Adrenal gland (tissue), 5 donors: ENCODE measurements at regions not wholly inside any gene's neighbourhood (a gene's known extent, or its start where the extent isn't known, plus 50 kb on each side); places are given as distances from the start of the nearest gene placed in this dataset.

ENCODE experiments used
- CTCF ChIP-seq, 6 experiments: fragments of 450-650 bp in 4 of 6; fragments of 200-600 bp in 2 of 6; sonication (generic) in 1 of 6; IDR thresholded peaks; 1 replicate in 5 of 6; 2 replicates in 1 of 6; pipeline versions ENCODE4 v1.5.1 to v1.8.0; 2016 to 2021; ENCODE audit warnings: antibody characterized with exemption in 6 of 6, mild to moderate bottlenecking in 2 of 6, moderate library complexity in 1 of 6
- POLR2A ChIP-seq, 2 donors: fragments of 450-650 bp; IDR thresholded peaks; one replicate each; pipeline ENCODE4 v1.6.1; 2017; ENCODE audit warnings: antibody characterized with exemption in 2 of 2, mild to moderate bottlenecking in 2 of 2, moderate library complexity in 1 of 2
- donor health status: DM: no; HTN: no; CAD: no.

GRCh38 chr11:127693686-127694085, 693.1 kb upstream of the KIRREL3 start:
- TF ChIP-seq POLR2A (IDR thresholded peaks at IDR 0.05) (no peak), CTCF (IDR thresholded peaks at IDR 0.05) (no peak)
